ENCODE measurements at regions not wholly inside any gene's neighbourhood (a gene's known extent, or its start where the extent isn't known, plus 50 kb on each side); places are given as distances from the start of the nearest gene placed in this dataset.

GRCh38 chr15:97566961-97567360 lies 393.5 kb upstream of the ARRDC4 start:
- Mint-ChIP-seq H3K36me3 (ENCODE audit: unreplicated experiment) (no peaks in the 10 kb centered on the region), H3K27me3 (ENCODE audit: unreplicated experiment) (no peaks in the 10 kb centered on the region), H3K4me3 (ENCODE audit: unreplicated experiment) (no peak overlapping the region), H3K27ac (ENCODE audit: unreplicated experiment) (peak overlapping the region; percentile 51), H3K9me3 (ENCODE audit: unreplicated experiment) (peaks cover 7% of the 10 kb centered on the region), H3K4me1 (ENCODE audit: unreplicated experiment) (peaks cover 24% of the 10 kb centered on the region)
- no peak for TF ChIP-seq CTCF (IDR thresholded peaks at IDR 0.05)
- DNase-seq (ENCODE audit: extremely low spot score, unreplicated experiment), result no peak

- TF ChIP-seq CTCF (IDR thresholded peaks at IDR 0.05), result no peak
- no peaks in the 10 kb centered on the region for H3K36me3 Mint-ChIP-seq (ENCODE audit: unreplicated experiment)
- no peak overlapping the region for H3K4me3 Mint-ChIP-seq (ENCODE audit: unreplicated experiment)
- H3K9me3 Mint-ChIP-seq (ENCODE audit: unreplicated experiment), result peaks cover 7% of the 10 kb centered on the region
- H3K27ac Mint-ChIP-seq (ENCODE audit: unreplicated experiment), result peak overlapping the region; percentile 51
- DNase-seq (ENCODE audit: extremely low spot score, unreplicated experiment), result no peak
- no peaks in the 10 kb centered on the region for H3K27me3 Mint-ChIP-seq (ENCODE audit: unreplicated experiment)
- H3K4me1 Mint-ChIP-seq (ENCODE audit: unreplicated experiment), result peaks cover 24% of the 10 kb centered on the region
Measured at GRCh38 chr15:97567411-97567810, 393.1 kb upstream of the ARRDC4 start.

- peaks cover 10% of the 10 kb centered on the region for H3K9me3 Mint-ChIP-seq (ENCODE audit: unreplicated experiment)
- no peak overlapping the region for H3K27ac Mint-ChIP-seq (ENCODE audit: unreplicated experiment)
- H3K36me3 Mint-ChIP-seq (ENCODE audit: unreplicated experiment), result no peaks in the 10 kb centered on the region
- H3K4me3 Mint-ChIP-seq (ENCODE audit: unreplicated experiment), result no peak overlapping the region
- no peaks in the 10 kb centered on the region for H3K27me3 Mint-ChIP-seq (ENCODE audit: unreplicated experiment)
- no peaks in the 10 kb centered on the region for H3K4me1 Mint-ChIP-seq (ENCODE audit: unreplicated experiment)
- no peak for DNase-seq (ENCODE audit: extremely low spot score, unreplicated experiment)
- TF ChIP-seq CTCF (IDR thresholded peaks at IDR 0.05), result no peak
Measured at GRCh38 chr15:97576929-97577645, 383.4 kb upstream of the ARRDC4 start.

- no peak overlapping the region for H3K4me3 Mint-ChIP-seq (ENCODE audit: unreplicated experiment)
- no peaks in the 10 kb centered on the region for H3K4me1 Mint-ChIP-seq (ENCODE audit: unreplicated experiment)
- no peaks in the 10 kb centered on the region for H3K36me3 Mint-ChIP-seq (ENCODE audit: unreplicated experiment)
- H3K9me3 Mint-ChIP-seq (ENCODE audit: unreplicated experiment), result peaks cover 10% of the 10 kb centered on the region
- no peaks in the 10 kb centered on the region for H3K27me3 Mint-ChIP-seq (ENCODE audit: unreplicated experiment)
- no peak overlapping the region for H3K27ac Mint-ChIP-seq (ENCODE audit: unreplicated experiment)
- no peak for TF ChIP-seq CTCF (IDR thresholded peaks at IDR 0.05)
- DNase-seq (ENCODE audit: extremely low spot score, unreplicated experiment), result no peak
Measured at GRCh38 chr15:97585408-97585807, 375.1 kb upstream of the ARRDC4 start.

GRCh38 chr15:97592778-97593177 lies 367.7 kb upstream of the ARRDC4 start:
- Mint-ChIP-seq H3K36me3 (ENCODE audit: unreplicated experiment) (no peaks in the 10 kb centered on the region), H3K4me3 (ENCODE audit: unreplicated experiment) (no peak overlapping the region)

More at GRCh38 chr15:97592778-97593177, 367.7 kb upstream of the ARRDC4 start:
- TF ChIP-seq CTCF (IDR thresholded peaks at IDR 0.05), result no peak
- Mint-ChIP-seq H3K9me3 (ENCODE audit: unreplicated experiment) (no peaks in the 10 kb centered on the region), H3K4me1 (ENCODE audit: unreplicated experiment) (no peaks in the 10 kb centered on the region), H3K27me3 (ENCODE audit: unreplicated experiment) (no peaks in the 10 kb centered on the region), H3K27ac (ENCODE audit: unreplicated experiment) (no peak overlapping the region)
- no peak for DNase-seq (ENCODE audit: extremely low spot score, unreplicated experiment)

All from osteocyte (in vitro differentiated cells).